HCT116 (cell line): ENCODE measurements at regions not wholly inside any gene's neighbourhood (a gene's known extent, or its start where the extent isn't known, plus 50 kb on each side); places are given as distances from the start of the nearest gene placed in this dataset.
A peak's percentile ranks its signal among the peaks of the same experiment; 100 is the strongest.

Experiments used
- ATAC-seq: fragments of 200-7000 bp; cut with Tn5 transposase; 2 replicates; pipeline ENCODE4 v1.9.1; 2020; ENCODE audit warnings: mild to moderate bottlenecking, moderate library complexity
- BruUV-seq: library from RNA; stranded (reverse); fragments of 400-500 nt; replicated peaks from 2 replicates; lab custom pipeline; 2021; lab: Mats Ljungman, UMichigan
- CTCF ChIA-PET: fragments of 300-600 bp; sonication (Branson Sonifier 250); formaldehyde crosslinking; loops from one replicate; lab custom pipeline; 2021; ENCODE audit warnings: antibody characterized with exemption; lab: Charles Lee
- POLR2A ChIA-PET: fragments of 300-600, 350-600 bp; sonication (Branson Sonifier 250); formaldehyde crosslinking; loops from one replicate; lab custom pipeline; 2021; ENCODE audit warnings: antibody characterized with exemption; lab: Charles Lee
- RAD21 ChIA-PET, 2 experiments: fragments of 300-600 bp; sonication (Branson Sonifier 250); formaldehyde crosslinking; loops; one replicate each; lab custom pipeline; 2023; ENCODE audit warnings: low total read pairs in 2 of 2; ENCODE audit not compliant: uncharacterized antibody in 2 of 2, unreplicated experiment in 2 of 2, low non-redundant PET in 1 of 2; lab: Charles Lee
- DNase-seq: peaks from one replicate; pipeline ENCODE4 v3.0.0-alpha.2; 2010; ENCODE audit warnings: low read depth, low spot score
- H2AFZ ChIP-seq: fragments of 200-600 bp; shearing (Covaris generic), sonication (generic); 2 replicates; pipeline ENCODE4 v1.6.1; 2017; ENCODE audit warnings: low read depth, mixed run types, mixed read lengths, antibody characterized with exemption, low read length; ENCODE audit not compliant: poor library complexity, severe bottlenecking
- H3K27ac ChIP-seq: 2 replicates; pipeline ENCODE4 v1.5.1; 2012; ENCODE audit warnings: low read depth, low read length
- H3K27me3 ChIP-seq: fragments of 200-600 bp; sonication (generic); 2 replicates; pipeline ENCODE4 v1.6.1; 2016; ENCODE audit warnings: mixed run types, low read length, mixed read lengths; ENCODE audit not compliant: insufficient read depth
- H3K36me3 ChIP-seq, 2 experiments: fragments of 200-500 bp in 1 of 2; fragments of 200-600 bp in 1 of 2; sonication (Bioruptor generic) in 1 of 2; sonication (generic) in 1 of 2; 2 replicates each; pipeline versions ENCODE4 v1.5.1 to v1.6.1; 2014 to 2016; ENCODE audit warnings: low read length in 2 of 2, inconsistent platforms in 1 of 2, mixed read lengths in 1 of 2, mixed run types in 1 of 2; ENCODE audit not compliant: insufficient read depth in 2 of 2, control insufficient read depth in 1 of 2
- H3K4me1 ChIP-seq, 2 experiments: fragments of 200-600 bp in 1 of 2; sonication (generic) in 1 of 2; 2 replicates each; pipeline versions ENCODE4 v1.5.1 to v1.6.1; 2012 to 2017; ENCODE audit warnings: low read length in 2 of 2, inconsistent platforms in 1 of 2, mild to moderate bottlenecking in 1 of 2, mixed read lengths in 1 of 2, mixed run types in 1 of 2, moderate library complexity in 1 of 2; ENCODE audit not compliant: insufficient read depth in 2 of 2, control insufficient read depth in 1 of 2
- H3K4me2 ChIP-seq: fragments of 200-600 bp; sonication (generic); 2 replicates; pipeline ENCODE4 v1.6.1; 2017; ENCODE audit warnings: mixed run types, low read length, mixed read lengths
- H3K4me3 ChIP-seq, 2 experiments: fragments of 200-600 bp in 1 of 2; sonication (generic) in 1 of 2; replicated peaks in 1 of 2; 2 replicates each; pipeline ENCODE4 v1.5.1; 2011 to 2016; ENCODE audit warnings: low read length in 2 of 2, control low read depth in 1 of 2, low read depth in 1 of 2, mild to moderate bottlenecking in 1 of 2, mixed read lengths in 1 of 2, mixed run types in 1 of 2
- H3K79me2 ChIP-seq: fragments of 200-600 bp; sonication (generic); 2 replicates; pipeline ENCODE4 v1.6.1; 2017; ENCODE audit warnings: mild to moderate bottlenecking, mixed run types, low read length, moderate library complexity, mixed read lengths; ENCODE audit not compliant: insufficient read depth
- H3K9ac ChIP-seq: fragments of 200-600 bp; sonication (generic); 2 replicates; pipeline ENCODE4 v1.6.1; 2016; ENCODE audit warnings: low read length, mixed read lengths
- H3K9me2 ChIP-seq: fragments of 200-600 bp; sonication (generic), shearing (Covaris generic); 2 replicates; pipeline ENCODE4 v1.6.1; 2017; ENCODE audit warnings: mixed run types, mild to moderate bottlenecking, moderate library complexity; ENCODE audit not compliant: insufficient read depth
- H3K9me3 ChIP-seq, 2 experiments: fragments of 200-500 bp in 1 of 2; fragments of 200-600 bp in 1 of 2; sonication (Bioruptor generic) in 1 of 2; sonication (generic) in 1 of 2; 2 replicates each; pipeline ENCODE4 v1.6.1; 2014 to 2017; ENCODE audit warnings: low read length in 2 of 2, mixed read lengths in 2 of 2, inconsistent platforms in 1 of 2, low read depth in 1 of 2, mild to moderate bottlenecking in 1 of 2, mixed run types in 1 of 2, moderate library complexity in 1 of 2; ENCODE audit not compliant: control insufficient read depth in 1 of 2, insufficient read depth in 1 of 2
- H4K20me1 ChIP-seq: fragments of 200-600 bp; sonication (generic), shearing (Covaris generic); 2 replicates; pipeline ENCODE4 v1.6.1; 2017; ENCODE audit warnings: mixed run types, mild to moderate bottlenecking, moderate library complexity; ENCODE audit not compliant: insufficient read depth
- CBX3 ChIP-seq: IDR thresholded peaks from 2 replicates; pipeline ENCODE4 v1.6.1; 2012; ENCODE audit warnings: low read depth
- CTCF ChIP-seq, 3 experiments: fragments of 200-600 bp in 1 of 3; sonication (generic) in 1 of 3; IDR thresholded peaks in 2 of 3; conservative IDR thresholded peaks in 1 of 3; 2 replicates each; pipeline ENCODE4 v1.5.1; 2012 to 2017; ENCODE audit warnings: low read depth in 2 of 3, low read length in 2 of 3, antibody characterized with exemption in 1 of 3, borderline replicate concordance in 1 of 3, control low read depth in 1 of 3, mild to moderate bottlenecking in 1 of 3, mixed read lengths in 1 of 3, mixed run types in 1 of 3, moderate library complexity in 1 of 3; ENCODE audit not compliant: insufficient read depth in 1 of 3
- EGR1 ChIP-seq: IDR thresholded peaks from 2 replicates; pipeline ENCODE4 v1.6.1; 2012; ENCODE audit warnings: low read depth
- ELF1 ChIP-seq: IDR thresholded peaks from 2 replicates; pipeline ENCODE4 v1.6.1; 2012; ENCODE audit warnings: low read depth, borderline replicate concordance
- EZH2 ChIP-seq: fragments of 200-600 bp; sonication (generic); IDR thresholded peaks from 2 replicates; pipeline ENCODE4 v1.6.1; 2017; ENCODE audit warnings: antibody characterized with exemption, mixed run types
- FOSL1 ChIP-seq: IDR thresholded peaks from 2 replicates; pipeline ENCODE4 v1.6.1; 2012; ENCODE audit warnings: low read depth
- JUND ChIP-seq: IDR thresholded peaks from 2 replicates; pipeline ENCODE4 v1.6.1; 2012
- POLR2A ChIP-seq: IDR thresholded peaks from 2 replicates; pipeline ENCODE4 v1.7.0; 2011; ENCODE audit warnings: borderline replicate concordance; ENCODE audit not compliant: insufficient read depth, insufficient read length; ENCODE audit errors: extremely low read depth
- POLR2AphosphoS5 ChIP-seq: IDR thresholded peaks from 2 replicates; pipeline ENCODE4 v1.6.1; 2011; ENCODE audit warnings: mild to moderate bottlenecking, low read depth, low read length, moderate library complexity
- RAD21 ChIP-seq: IDR thresholded peaks from 2 replicates; pipeline ENCODE4 v1.6.1; 2012; ENCODE audit warnings: low read depth, mild to moderate bottlenecking
- SIN3A ChIP-seq: IDR thresholded peaks from 2 replicates; pipeline ENCODE4 v1.6.1; 2012; ENCODE audit warnings: low read depth
- SP1 ChIP-seq: IDR thresholded peaks from 2 replicates; pipeline ENCODE4 v1.6.1; 2012; ENCODE audit warnings: low read depth
- YY1 ChIP-seq: IDR thresholded peaks from 2 replicates; pipeline ENCODE4 v1.6.1; 2011; ENCODE audit warnings: low read length, low read depth, moderate library complexity, mild to moderate bottlenecking; ENCODE audit not compliant: insufficient replicate concordance; ENCODE audit errors: extremely low read depth
- ZFX ChIP-seq: fragments of 450-650 bp; IDR thresholded peaks from 2 replicates; pipeline ENCODE4 v1.6.1; 2017
- ZNF274 ChIP-seq: fragments of 200-500 bp; sonication (Bioruptor generic); IDR thresholded peaks from 2 replicates; pipeline ENCODE4 v1.6.1; 2014; ENCODE audit warnings: mild to moderate bottlenecking, low read depth, low read length, inconsistent platforms
- intact Hi-C: fragments of 100-400 bp; cut with micrococcal nuclease; formaldehyde crosslinking; loops from 2 replicates; pipeline ENCODE4 v1.10.0; 2022
- TF ChIP-seq, protein P1 (sequence below): IDR thresholded peaks from 2 replicates; pipeline ENCODE4 v1.6.1; 2012; ENCODE audit warnings: low read depth
- TF ChIP-seq, protein P2 (sequence below): IDR thresholded peaks from 2 replicates; pipeline ENCODE4 v1.6.1; 2012

GRCh38 chr4:126843492-126844067, 789.2 kb upstream of the INTU start:
- no TSS peak for BruUV-seq
- Histone ChIP-seq H3K27me3 (no peaks in the 10 kb centered on the region), H3K4me3 (no peak overlapping the region), H3K4me2 (no peak overlapping the region), H3K9me3 (0 out of 4 replicates have a peak, but pooled peaks cover 0 to 3% of the 10 kb centered on the region in 2 experiments), H4K20me1 (no peaks in the 10 kb centered on the region), H3K27ac (no peak overlapping the region), H2AFZ (no peak overlapping the region), H3K79me2 (no peaks in the 10 kb centered on the region), H3K4me1 (no peaks in the 10 kb centered on the region), H3K9me2 (no peaks in the 10 kb centered on the region; the same call in 1 of the 2 replicates), H3K36me3 (no peaks in the 10 kb centered on the region), H3K9ac (no peak overlapping the region)
- TF ChIP-seq RAD21 (no peak), POLR2A (no peak), POLR2AphosphoS5 (no peak), JUND (no peak), SP1 (no peak)
- intact Hi-C loops, result no loop called here
- ChIA-PET RAD21 (no interaction called here), CTCF (interaction anchor here (0.6 kb wide), 1 partner anchor 311 kb away, joined by 4 read pairs; no protein-coding TSS in a partner anchor), POLR2A (no interaction called here)
- ATAC-seq (no peak), DNase-seq (no peak)

DNA sequence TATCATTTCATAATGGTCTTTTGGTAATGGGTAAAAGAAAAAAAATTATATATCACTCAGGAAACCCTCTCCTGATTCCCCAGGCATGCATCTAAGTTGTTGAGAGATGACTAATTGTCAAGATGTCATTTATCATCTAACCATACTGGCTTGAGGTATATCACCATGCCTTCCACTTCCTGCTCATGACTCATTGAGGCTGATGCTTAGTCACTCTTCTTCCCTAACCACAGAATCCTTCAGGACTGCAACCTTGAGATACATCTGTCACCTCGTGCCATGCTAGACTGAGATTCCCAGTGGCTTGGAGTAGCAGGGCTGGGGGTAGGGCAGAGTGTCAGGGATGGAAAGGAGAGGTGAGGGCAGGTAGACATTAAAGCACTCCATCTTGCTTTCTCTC, 782.5 kb upstream of the INTU start:
- H3K27me3 ChIP-seq, result no peaks in the 10 kb centered on the region
- H3K4me1 ChIP-seq, result peaks cover 12 to 31% of the 10 kb centered on the region in 2 experiments
- peak; percentile 96 for DNase-seq
- no peak overlapping the region for H3K4me3 ChIP-seq
- no peaks in the 10 kb centered on the region for H4K20me1 ChIP-seq
- peak overlapping the region; percentile 52 for H3K4me2 ChIP-seq
- peak; percentile 98 for ATAC-seq
- no TSS peak for BruUV-seq
- H3K9me3 ChIP-seq, result no peaks in the 10 kb centered on the region
- CTCF ChIA-PET, result no interaction called here
- intact Hi-C loops, result no loop called here
- no peaks in the 10 kb centered on the region for H3K79me2 ChIP-seq
- H2AFZ ChIP-seq, result peak overlapping the region; percentile 89
- RAD21 ChIA-PET, result no interaction called here
- no peaks in the 10 kb centered on the region; the same call in 1 of the 2 replicates for H3K9me2 ChIP-seq
- H3K9ac ChIP-seq, result no peak overlapping the region
- POLR2A ChIA-PET, result no interaction called here
- peak overlapping the region; percentile 2; the same call in 1 of the 2 replicates for H3K27ac ChIP-seq
- H3K36me3 ChIP-seq, result no peaks in the 10 kb centered on the region
- TF ChIP-seq EGR1 (no peak), RAD21 (peak; percentile 52), ELF1 (peak; percentile 63), SIN3A (peak; percentile 95), YY1 (peak; percentile 67), EZH2 (no peak), FOSL1 (peak; percentile 99), CTCF (IDR thresholded peaks at IDR 0.05 in 2 of 3, conservative IDR thresholded peaks at IDR 0.05 in 1 of 3; ENCODE audit: borderline replicate concordance in 1 of 3, insufficient read depth in 1 of 3, low read depth in 2 of 3, low read length in 2 of 3) (no peak), CBX3 (peak; percentile 100), POLR2AphosphoS5 (peak; percentile 64; the same call in 1 of the 2 replicates), JUND (peak; percentile 99), ZFX (no peak), ZNF274 (no peak)
- TF ChIP-seq, protein P1, sequence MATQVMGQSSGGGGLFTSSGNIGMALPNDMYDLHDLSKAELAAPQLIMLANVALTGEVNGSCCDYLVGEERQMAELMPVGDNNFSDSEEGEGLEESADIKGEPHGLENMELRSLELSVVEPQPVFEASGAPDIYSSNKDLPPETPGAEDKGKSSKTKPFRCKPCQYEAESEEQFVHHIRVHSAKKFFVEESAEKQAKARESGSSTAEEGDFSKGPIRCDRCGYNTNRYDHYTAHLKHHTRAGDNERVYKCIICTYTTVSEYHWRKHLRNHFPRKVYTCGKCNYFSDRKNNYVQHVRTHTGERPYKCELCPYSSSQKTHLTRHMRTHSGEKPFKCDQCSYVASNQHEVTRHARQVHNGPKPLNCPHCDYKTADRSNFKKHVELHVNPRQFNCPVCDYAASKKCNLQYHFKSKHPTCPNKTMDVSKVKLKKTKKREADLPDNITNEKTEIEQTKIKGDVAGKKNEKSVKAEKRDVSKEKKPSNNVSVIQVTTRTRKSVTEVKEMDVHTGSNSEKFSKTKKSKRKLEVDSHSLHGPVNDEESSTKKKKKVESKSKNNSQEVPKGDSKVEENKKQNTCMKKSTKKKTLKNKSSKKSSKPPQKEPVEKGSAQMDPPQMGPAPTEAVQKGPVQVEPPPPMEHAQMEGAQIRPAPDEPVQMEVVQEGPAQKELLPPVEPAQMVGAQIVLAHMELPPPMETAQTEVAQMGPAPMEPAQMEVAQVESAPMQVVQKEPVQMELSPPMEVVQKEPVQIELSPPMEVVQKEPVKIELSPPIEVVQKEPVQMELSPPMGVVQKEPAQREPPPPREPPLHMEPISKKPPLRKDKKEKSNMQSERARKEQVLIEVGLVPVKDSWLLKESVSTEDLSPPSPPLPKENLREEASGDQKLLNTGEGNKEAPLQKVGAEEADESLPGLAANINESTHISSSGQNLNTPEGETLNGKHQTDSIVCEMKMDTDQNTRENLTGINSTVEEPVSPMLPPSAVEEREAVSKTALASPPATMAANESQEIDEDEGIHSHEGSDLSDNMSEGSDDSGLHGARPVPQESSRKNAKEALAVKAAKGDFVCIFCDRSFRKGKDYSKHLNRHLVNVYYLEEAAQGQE, result no peak
- TF ChIP-seq, protein P2, sequence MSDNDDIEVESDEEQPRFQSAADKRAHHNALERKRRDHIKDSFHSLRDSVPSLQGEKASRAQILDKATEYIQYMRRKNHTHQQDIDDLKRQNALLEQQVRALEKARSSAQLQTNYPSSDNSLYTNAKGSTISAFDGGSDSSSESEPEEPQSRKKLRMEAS, result peak; percentile 96
